ENCODE measurements at regions not wholly inside any gene's neighbourhood (a gene's known extent, or its start where the extent isn't known, plus 50 kb on each side); places are given as distances from the start of the nearest gene placed in this dataset.

- H3K9me3 ChIP-seq (ENCODE audit: control insufficient read depth in 1 of 2, insufficient read depth in 1 of 2, low read depth in 1 of 2, low read length in 2 of 2), result no peaks in the 10 kb centered on the region
- DNase-seq (ENCODE audit: low read depth, low spot score), result no peak
- no peak overlapping the region for H3K4me3 ChIP-seq (replicated peaks in 1 of 2; ENCODE audit: low read depth in 1 of 2, low read length in 2 of 2)
- no peak overlapping the region for H3K4me2 ChIP-seq (ENCODE audit: low read length)
- H3K27me3 ChIP-seq (ENCODE audit: insufficient read depth, low read length), result no peaks in the 10 kb centered on the region
- intact Hi-C loops (cut with micrococcal nuclease), result loop anchor here (10.0 kb wide), 1 partner anchor 167 kb away; the partner anchor contains the start of gene NCOR2
- no peaks in the 10 kb centered on the region for H3K9me2 ChIP-seq (ENCODE audit: insufficient read depth)
- ChIA-PET CTCF (no interaction called here), POLR2A (no interaction called here), RAD21 (ENCODE audit: low non-redundant PET in 1 of 2, low total read pairs in 2 of 2, uncharacterized antibody in 2 of 2, unreplicated experiment in 2 of 2) (no interaction called here)
- TF ChIP-seq EGR1 (IDR thresholded peaks at IDR 0.05; ENCODE audit: low read depth) (no peak), RAD21 (IDR thresholded peaks at IDR 0.05; ENCODE audit: low read depth) (no peak), TCF7L2 (IDR thresholded peaks at IDR 0.05; ENCODE audit: borderline replicate concordance, extremely low read depth, insufficient read depth, insufficient read length) (no peak), ZBTB33 (IDR thresholded peaks at IDR 0.05; ENCODE audit: extremely low read depth, insufficient replicate concordance, low read length) (no peak), YY1 (IDR thresholded peaks at IDR 0.05; ENCODE audit: extremely low read depth, insufficient replicate concordance, low read depth, low read length) (no peak)
- no peak for ATAC-seq
- BruUV-seq (replicated peaks), result no TSS peak
- H3K36me3 ChIP-seq (ENCODE audit: control insufficient read depth in 1 of 2, insufficient read depth in 2 of 2, low read length in 2 of 2), result peaks cover 5 to 11% of the 10 kb centered on the region in 2 experiments; a peak in 2 of 4 replicates
- H4K20me1 ChIP-seq (ENCODE audit: insufficient read depth), result no peaks in the 10 kb centered on the region
- no peaks in the 10 kb centered on the region for H3K79me2 ChIP-seq (ENCODE audit: insufficient read depth, low read length)
- peaks cover 24 to 59% of the 10 kb centered on the region in 2 experiments for H3K4me1 ChIP-seq (ENCODE audit: control insufficient read depth in 1 of 2, insufficient read depth in 2 of 2, low read length in 2 of 2)
- H3K27ac ChIP-seq (ENCODE audit: low read depth, low read length), result no peak overlapping the region
- no peak overlapping the region for H3K9ac ChIP-seq (ENCODE audit: low read length)
- no peak overlapping the region for H2AFZ ChIP-seq (ENCODE audit: low read depth, low read length, poor library complexity, severe bottlenecking)
These were observed 102.4 kb downstream of the RFLNA start for GRCh38 chr12:124397399-124397679.

- H3K27ac ChIP-seq (ENCODE audit: low read depth, low read length), result no peak overlapping the region
- no peaks in the 10 kb centered on the region for H3K9me2 ChIP-seq (ENCODE audit: insufficient read depth)
- POLR2A ChIA-PET, result no interaction called here
- peaks cover 29 to 65% of the 10 kb centered on the region in 2 experiments for H3K4me1 ChIP-seq (ENCODE audit: control insufficient read depth in 1 of 2, insufficient read depth in 2 of 2, low read length in 2 of 2)
- TF ChIP-seq FOSL1 (IDR thresholded peaks at IDR 0.05; ENCODE audit: low read depth) (no peak), REST (IDR thresholded peaks at IDR 0.05; ENCODE audit: low read depth) (no peak), ELF1 (IDR thresholded peaks at IDR 0.05; ENCODE audit: borderline replicate concordance, low read depth) (no peak), POLR2AphosphoS5 (IDR thresholded peaks at IDR 0.05; ENCODE audit: low read depth, low read length) (no peak), SRF (IDR thresholded peaks at IDR 0.05; ENCODE audit: low read depth) (no peak), EZH2phosphoT487 (IDR thresholded peaks at IDR 0.05; ENCODE audit: borderline replicate concordance) (no peak), EGR1 (IDR thresholded peaks at IDR 0.05; ENCODE audit: low read depth) (no peak), MAX (IDR thresholded peaks at IDR 0.05) (no peak)
- no peaks in the 10 kb centered on the region for H4K20me1 ChIP-seq (ENCODE audit: insufficient read depth)
- no peak for DNase-seq (ENCODE audit: low read depth, low spot score)
- RAD21 ChIA-PET (ENCODE audit: low non-redundant PET in 1 of 2, low total read pairs in 2 of 2, uncharacterized antibody in 2 of 2, unreplicated experiment in 2 of 2), result no interaction called here
- intact Hi-C loops (cut with micrococcal nuclease), result loop anchor here (10.0 kb wide), 1 partner anchor 168 kb away; the partner anchor contains the start of gene NCOR2
- no peaks in the 10 kb centered on the region for H3K79me2 ChIP-seq (ENCODE audit: insufficient read depth, low read length)
- BruUV-seq (replicated peaks), result no TSS peak
- no peak overlapping the region for H3K4me2 ChIP-seq (ENCODE audit: low read length)
- ATAC-seq, result no peak
- H3K9ac ChIP-seq (ENCODE audit: low read length), result no peak overlapping the region
- H3K4me3 ChIP-seq (replicated peaks in 1 of 2; ENCODE audit: low read depth in 1 of 2, low read length in 2 of 2), result no peak overlapping the region
- no peak overlapping the region for H2AFZ ChIP-seq (ENCODE audit: low read depth, low read length, poor library complexity, severe bottlenecking)
- CTCF ChIA-PET, result no interaction called here
- H3K9me3 ChIP-seq (ENCODE audit: control insufficient read depth in 1 of 2, insufficient read depth in 1 of 2, low read depth in 1 of 2, low read length in 2 of 2), result no peaks in the 10 kb centered on the region
- peaks cover 5 to 11% of the 10 kb centered on the region in 2 experiments; a peak in 2 of 4 replicates for H3K36me3 ChIP-seq (ENCODE audit: control insufficient read depth in 1 of 2, insufficient read depth in 2 of 2, low read length in 2 of 2)
- no peaks in the 10 kb centered on the region for H3K27me3 ChIP-seq (ENCODE audit: insufficient read depth, low read length)
These were observed 101.9 kb downstream of the RFLNA start for GRCh38 chr12:124396544-124397398.
